OCI-LY7 (cell line): ENCODE measurements at regions not wholly inside any gene's neighbourhood (a gene's known extent, or its start where the extent isn't known, plus 50 kb on each side); places are given as distances from the start of the nearest gene placed in this dataset.

Experiments
- BruUV-seq: library from RNA; stranded (reverse); fragments of 400-500 nt; replicated peaks from 2 replicates; lab custom pipeline; 2021; lab: Mats Ljungman, UMichigan
- CTCF ChIA-PET: fragments of 300-600 bp; sonication (Branson Sonifier 250); formaldehyde crosslinking; loops from one replicate; lab custom pipeline; 2022; ENCODE audit warnings: antibody characterized with exemption; ENCODE audit not compliant: unreplicated experiment; lab: Charles Lee
- POLR2A ChIA-PET: fragments of 300-600 bp; sonication (Branson Sonifier 250); formaldehyde crosslinking; loops from one replicate; lab custom pipeline; 2022; ENCODE audit warnings: antibody characterized with exemption; lab: Charles Lee
- DNase-seq: peaks from one replicate; pipeline ENCODE4 v3.0.0-alpha.2; 2015; ENCODE audit warnings: low spot score
- H2AFZ ChIP-seq: fragments of 200-600 bp; sonication (generic), shearing (Covaris generic); 2 replicates; pipeline ENCODE4 v1.6.1; 2014; ENCODE audit warnings: mild to moderate bottlenecking, antibody characterized with exemption, low read length, moderate library complexity
- H3K27ac ChIP-seq: fragments of 200-600 bp; sonication (generic); 2 replicates; pipeline ENCODE4 v1.5.1; 2014; ENCODE audit warnings: mixed run types, low read depth, mild to moderate bottlenecking, moderate library complexity, low read length, inconsistent platforms; ENCODE audit not compliant: poor library complexity, severe bottlenecking
- H3K36me3 ChIP-seq: fragments of 200-600 bp; sonication (generic); 2 replicates; pipeline ENCODE4 v1.6.1; 2014; ENCODE audit warnings: mild to moderate bottlenecking, antibody characterized with exemption, low read length, moderate library complexity, mixed read lengths; ENCODE audit not compliant: insufficient read depth
- H3K4me1 ChIP-seq: fragments of 200-600 bp; sonication (generic); 2 replicates; pipeline ENCODE4 v1.5.1; 2014; ENCODE audit warnings: mild to moderate bottlenecking, low read length; ENCODE audit not compliant: insufficient read depth, poor library complexity, severe bottlenecking
- H3K4me2 ChIP-seq: fragments of 200-600 bp; sonication (generic); 2 replicates; pipeline ENCODE4 v1.6.1; 2014; ENCODE audit warnings: mild to moderate bottlenecking, low read length
- H3K4me3 ChIP-seq: fragments of 200-600 bp; sonication (generic); 2 replicates; pipeline ENCODE4 v1.5.1; 2014; ENCODE audit warnings: mild to moderate bottlenecking, low read depth, low read length; ENCODE audit not compliant: poor library complexity, severe bottlenecking
- H3K79me2 ChIP-seq: fragments of 200-600 bp; sonication (generic); 2 replicates; pipeline ENCODE4 v1.6.1; 2016; ENCODE audit warnings: low read depth, mild to moderate bottlenecking, low read length, moderate library complexity, mixed read lengths; ENCODE audit not compliant: insufficient read depth
- H3K9me2 ChIP-seq: fragments of 200-600 bp; sonication (generic); 2 replicates; pipeline ENCODE4 v1.6.1; 2016; ENCODE audit warnings: mild to moderate bottlenecking, low read length, mixed read lengths; ENCODE audit not compliant: insufficient read depth
- H3K9me3 ChIP-seq: fragments of 200-600 bp; sonication (generic); 2 replicates; pipeline ENCODE4 v1.6.1; 2014; ENCODE audit warnings: mild to moderate bottlenecking, mixed run types, low read length, mixed read lengths
- H4K20me1 ChIP-seq: fragments of 200-600 bp; sonication (generic); 2 replicates; pipeline ENCODE4 v1.6.1; 2014; ENCODE audit warnings: mild to moderate bottlenecking, antibody characterized with exemption, low read length, moderate library complexity, mixed read lengths; ENCODE audit not compliant: insufficient read depth
- CTCF ChIP-seq: fragments of 200-600 bp; sonication (generic); conservative IDR thresholded peaks from 2 replicates; pipeline ENCODE4 v1.5.1; 2014; ENCODE audit warnings: mild to moderate bottlenecking, antibody characterized with exemption, low read length, moderate library complexity, mixed read lengths
- EZH2phosphoT487 ChIP-seq: fragments of 200-600 bp; sonication (generic); IDR thresholded peaks from 2 replicates; pipeline ENCODE4 v1.6.1; 2018; ENCODE audit warnings: low read depth, borderline replicate concordance, mild to moderate bottlenecking, mixed run types, antibody characterized with exemption, low read length, moderate library complexity, mixed read lengths
- intact Hi-C: fragments of 100-400 bp; cut with micrococcal nuclease; formaldehyde crosslinking; loops from one replicate; pipeline ENCODE4 v1.10.0; 2022; ENCODE audit not compliant: unreplicated experiment

- TF ChIP-seq CTCF (no peak), EZH2phosphoT487 (no peak)
- no peak for DNase-seq
- no peaks in the 10 kb centered on the region for H3K79me2 ChIP-seq
- CTCF ChIA-PET = no interaction called here
- no peak overlapping the region for H3K27ac ChIP-seq
- no peak overlapping the region for H3K4me3 ChIP-seq
- intact Hi-C loops = no loop called here
- POLR2A ChIA-PET = no interaction called here
- H3K4me1 ChIP-seq = no peaks in the 10 kb centered on the region
- H4K20me1 ChIP-seq = no peaks in the 10 kb centered on the region
- H3K9me3 ChIP-seq = no peaks in the 10 kb centered on the region
- no peak overlapping the region for H2AFZ ChIP-seq
- H3K4me2 ChIP-seq = no peak overlapping the region
- no peaks in the 10 kb centered on the region for H3K9me2 ChIP-seq
- BruUV-seq = no TSS peak
- no peaks in the 10 kb centered on the region for H3K36me3 ChIP-seq
Measured at GRCh38 chr16:9409560-9410493, 318.4 kb downstream of the HAPSTR1 start.

GRCh38 chr16:9411426-9411825 lies 320.0 kb downstream of the HAPSTR1 start:
- no peak for DNase-seq
- Histone ChIP-seq H3K79me2 (no peaks in the 10 kb centered on the region), H3K36me3 (no peaks in the 10 kb centered on the region), H3K9me3 (no peaks in the 10 kb centered on the region), H3K4me1 (no peaks in the 10 kb centered on the region), H3K4me3 (no peak overlapping the region), H3K9me2 (no peaks in the 10 kb centered on the region), H2AFZ (no peak overlapping the region), H4K20me1 (no peaks in the 10 kb centered on the region), H3K4me2 (no peak overlapping the region), H3K27ac (no peak overlapping the region)
- CTCF ChIA-PET = no interaction called here
- TF ChIP-seq CTCF (no peak), EZH2phosphoT487 (no peak)
- no TSS peak for BruUV-seq
- intact Hi-C loops = no loop called here
- POLR2A ChIA-PET = no interaction called here
